ENCODE measurements at regions not wholly inside any gene's neighbourhood (a gene's known extent, or its start where the extent isn't known, plus 50 kb on each side); places are given as distances from the start of the nearest gene placed in this dataset.

GRCh38 chr9:86675805-86676204, 271.5 kb downstream of the GAS1 start:
- Histone ChIP-seq H3K4me3 (ENCODE audit: severe bottlenecking) (no peak overlapping the region), H3K4me1 (ENCODE audit: insufficient read depth, poor library complexity, severe bottlenecking) (no peaks in the 10 kb centered on the region), H3K27ac (ENCODE audit: poor library complexity, severe bottlenecking) (no peak overlapping the region), H3K36me3 (ENCODE audit: low read depth) (no peaks in the 10 kb centered on the region), H3K27me3 (ENCODE audit: insufficient read depth, poor library complexity, severe bottlenecking) (no peaks in the 10 kb centered on the region), H3K9me3 (ENCODE audit: severe bottlenecking) (no peaks in the 10 kb centered on the region)
- DNase-seq (ENCODE audit: low spot score) (no peak), ATAC-seq (ENCODE audit: low read depth) (no peak)
- no peak for TF ChIP-seq CTCF (IDR thresholded peaks at IDR 0.05; ENCODE audit: poor library complexity, severe bottlenecking)

- Histone ChIP-seq H3K4me3 (ENCODE audit: severe bottlenecking) (no peak overlapping the region), H3K36me3 (ENCODE audit: low read depth) (no peaks in the 10 kb centered on the region), H3K9me3 (ENCODE audit: severe bottlenecking) (no peaks in the 10 kb centered on the region), H3K27ac (ENCODE audit: poor library complexity, severe bottlenecking) (no peak overlapping the region), H3K27me3 (ENCODE audit: insufficient read depth, poor library complexity, severe bottlenecking) (no peaks in the 10 kb centered on the region), H3K4me1 (ENCODE audit: insufficient read depth, poor library complexity, severe bottlenecking) (no peaks in the 10 kb centered on the region)
- TF ChIP-seq CTCF (IDR thresholded peaks at IDR 0.05; ENCODE audit: poor library complexity, severe bottlenecking) = no peak
- DNase-seq (ENCODE audit: low spot score) (no peak), ATAC-seq (ENCODE audit: low read depth) (no peak)
Measured at GRCh38 chr9:86674487-86674886, 272.8 kb downstream of the GAS1 start.

- TF ChIP-seq CTCF (IDR thresholded peaks at IDR 0.05; ENCODE audit: poor library complexity, severe bottlenecking) = no peak
- DNase-seq (ENCODE audit: low spot score) = no peak
Measured at GRCh38 chr9:86672966-86673365, 274.3 kb downstream of the GAS1 start.

GRCh38 chr9:86672301-86672700, 275.0 kb downstream of the GAS1 start:
- no peak overlapping the region for H3K4me3 ChIP-seq (ENCODE audit: severe bottlenecking)
- H3K27ac ChIP-seq (ENCODE audit: poor library complexity, severe bottlenecking) = no peak overlapping the region
- no peaks in the 10 kb centered on the region for H3K36me3 ChIP-seq (ENCODE audit: low read depth)
- no peaks in the 10 kb centered on the region for H3K27me3 ChIP-seq (ENCODE audit: insufficient read depth, poor library complexity, severe bottlenecking)
- no peaks in the 10 kb centered on the region for H3K4me1 ChIP-seq (ENCODE audit: insufficient read depth, poor library complexity, severe bottlenecking)
- no peak for ATAC-seq (ENCODE audit: low read depth)
- TF ChIP-seq CTCF (IDR thresholded peaks at IDR 0.05; ENCODE audit: poor library complexity, severe bottlenecking) = no peak
- no peaks in the 10 kb centered on the region for H3K9me3 ChIP-seq (ENCODE audit: severe bottlenecking)
- no peak for DNase-seq (ENCODE audit: low spot score)

More at GRCh38 chr9:86672966-86673365, 274.3 kb downstream of the GAS1 start:
- Histone ChIP-seq H3K4me1 (ENCODE audit: insufficient read depth, poor library complexity, severe bottlenecking) (no peaks in the 10 kb centered on the region), H3K4me3 (ENCODE audit: severe bottlenecking) (no peak overlapping the region), H3K27ac (ENCODE audit: poor library complexity, severe bottlenecking) (no peak overlapping the region), H3K9me3 (ENCODE audit: severe bottlenecking) (no peaks in the 10 kb centered on the region), H3K27me3 (ENCODE audit: insufficient read depth, poor library complexity, severe bottlenecking) (no peaks in the 10 kb centered on the region), H3K36me3 (ENCODE audit: low read depth) (no peaks in the 10 kb centered on the region)
- ATAC-seq (ENCODE audit: low read depth) = no peak

- H3K27me3 ChIP-seq (ENCODE audit: insufficient read depth, poor library complexity, severe bottlenecking) = no peaks in the 10 kb centered on the region
- no peak overlapping the region for H3K4me3 ChIP-seq (ENCODE audit: severe bottlenecking)
- ATAC-seq (ENCODE audit: low read depth) (no peak), DNase-seq (ENCODE audit: low spot score) (no peak)
- no peaks in the 10 kb centered on the region for H3K4me1 ChIP-seq (ENCODE audit: insufficient read depth, poor library complexity, severe bottlenecking)
- no peak for TF ChIP-seq CTCF (IDR thresholded peaks at IDR 0.05; ENCODE audit: poor library complexity, severe bottlenecking)
- H3K27ac ChIP-seq (ENCODE audit: poor library complexity, severe bottlenecking) = no peak overlapping the region
- H3K9me3 ChIP-seq (ENCODE audit: severe bottlenecking) = no peaks in the 10 kb centered on the region
- H3K36me3 ChIP-seq (ENCODE audit: low read depth) = no peaks in the 10 kb centered on the region
Measured at GRCh38 chr9:86671018-86671417, 276.3 kb downstream of the GAS1 start.
